ENCODE measurements at regions not wholly inside any gene's neighbourhood (a gene's known extent, or its start where the extent isn't known, plus 50 kb on each side); places are given as distances from the start of the nearest gene placed in this dataset.

- Histone ChIP-seq H3K36me3 (ENCODE audit: control insufficient read depth in 2 of 2, extremely low read depth in 1 of 2, insufficient read depth in 2 of 2, low read length in 2 of 2) (no peaks in the 10 kb centered on the region), H3K27me3 (ENCODE audit: control insufficient read depth, extremely low read depth, insufficient read depth, low read length) (no peaks in the 10 kb centered on the region), H3K4me1 (ENCODE audit: control insufficient read depth, extremely low read depth, insufficient read depth, low read length) (peaks cover 6% of the 10 kb centered on the region), H4K20me1 (ENCODE audit: control insufficient read depth, extremely low read depth, insufficient read depth, low read length) (no peaks in the 10 kb centered on the region), H3K4me3 (ENCODE audit: control insufficient read depth in 2 of 3, extremely low read depth in 1 of 3, insufficient read depth in 2 of 3, low read depth in 1 of 3, low read length in 3 of 3) (no peak overlapping the region), H3K79me2 (ENCODE audit: control insufficient read depth, insufficient read depth, low read length) (no peaks in the 10 kb centered on the region), H2AFZ (ENCODE audit: control insufficient read depth, low read length) (no peak overlapping the region), H3K9me1 (ENCODE audit: control insufficient read depth, extremely low read depth, insufficient read depth, low read length) (no peaks in the 10 kb centered on the region), H3K9ac (ENCODE audit: control insufficient read depth, extremely low read depth, insufficient read depth, low read length) (no peak overlapping the region), H3K4me2 (ENCODE audit: control insufficient read depth, extremely low read depth, insufficient read depth, low read depth, low read length) (no peak overlapping the region), H3K27ac (ENCODE audit: control insufficient read depth, insufficient read depth, low read length) (no peak overlapping the region), H3K9me3 (ENCODE audit: control insufficient read depth, low read depth, low read length) (no peaks in the 10 kb centered on the region)
- dilution Hi-C loops (cut with MboI; ENCODE audit: extremely low pct_ligation_motif_present, low sequenced_read_pairs) = no loop called here
- FAIRE-seq = no peak
- TF ChIP-seq, protein P1, sequence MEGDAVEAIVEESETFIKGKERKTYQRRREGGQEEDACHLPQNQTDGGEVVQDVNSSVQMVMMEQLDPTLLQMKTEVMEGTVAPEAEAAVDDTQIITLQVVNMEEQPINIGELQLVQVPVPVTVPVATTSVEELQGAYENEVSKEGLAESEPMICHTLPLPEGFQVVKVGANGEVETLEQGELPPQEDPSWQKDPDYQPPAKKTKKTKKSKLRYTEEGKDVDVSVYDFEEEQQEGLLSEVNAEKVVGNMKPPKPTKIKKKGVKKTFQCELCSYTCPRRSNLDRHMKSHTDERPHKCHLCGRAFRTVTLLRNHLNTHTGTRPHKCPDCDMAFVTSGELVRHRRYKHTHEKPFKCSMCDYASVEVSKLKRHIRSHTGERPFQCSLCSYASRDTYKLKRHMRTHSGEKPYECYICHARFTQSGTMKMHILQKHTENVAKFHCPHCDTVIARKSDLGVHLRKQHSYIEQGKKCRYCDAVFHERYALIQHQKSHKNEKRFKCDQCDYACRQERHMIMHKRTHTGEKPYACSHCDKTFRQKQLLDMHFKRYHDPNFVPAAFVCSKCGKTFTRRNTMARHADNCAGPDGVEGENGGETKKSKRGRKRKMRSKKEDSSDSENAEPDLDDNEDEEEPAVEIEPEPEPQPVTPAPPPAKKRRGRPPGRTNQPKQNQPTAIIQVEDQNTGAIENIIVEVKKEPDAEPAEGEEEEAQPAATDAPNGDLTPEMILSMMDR (optimal IDR thresholded peaks at IDR 0.05 in 1 of 3, IDR thresholded peaks at IDR 0.05 in 1 of 3, conservative IDR thresholded peaks at IDR 0.05 in 1 of 3; ENCODE audit: extremely low read depth in 1 of 3, insufficient read depth in 2 of 3, low read length in 3 of 3) = no peak
- no peak for TF ChIP-seq EZH2 (IDR thresholded peaks at IDR 0.05; ENCODE audit: low read length)
- no peak for DNase-seq (ENCODE audit: low read depth, low spot score)
Observed at GRCh38 chr14:23828616-23829015, 125.0 kb upstream of the DHRS4 start.

DNA sequence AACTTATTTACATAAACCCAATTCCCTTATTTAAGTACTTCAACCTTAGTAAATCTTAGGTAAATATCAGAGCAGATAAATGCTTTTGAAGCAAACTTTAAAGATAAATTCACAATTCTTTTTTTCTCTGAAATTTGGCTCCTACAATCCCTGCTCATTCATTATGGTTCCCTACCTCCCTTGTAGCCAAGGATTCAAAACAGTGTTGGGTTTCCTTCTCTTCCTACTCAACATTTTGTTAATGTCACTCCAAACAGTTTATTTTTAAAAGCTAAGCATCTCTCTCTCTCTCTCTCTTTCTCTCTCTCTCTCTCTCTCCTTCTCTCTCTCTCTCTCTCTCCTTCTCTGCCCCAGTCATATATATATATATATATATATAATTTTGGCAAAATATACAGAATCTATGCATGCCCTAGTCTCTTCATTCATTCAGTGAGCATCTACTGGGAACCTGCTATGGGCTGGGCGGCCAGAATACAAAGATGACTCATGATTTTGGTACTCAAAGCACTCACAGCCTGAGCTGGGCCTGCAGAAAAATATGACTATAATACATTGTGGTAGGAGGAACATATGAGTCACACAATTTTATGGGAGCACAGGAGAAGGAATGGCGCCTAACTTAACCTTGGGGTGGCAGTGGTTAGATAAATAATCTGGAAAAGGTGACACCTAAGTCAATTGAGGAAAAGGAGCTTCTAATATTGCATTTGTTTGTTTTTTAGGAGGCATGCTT is 123.7 kb upstream of the DHRS4 start:
- no peaks in the 10 kb centered on the region for H3K79me2 ChIP-seq (ENCODE audit: control insufficient read depth, insufficient read depth, low read length)
- H4K20me1 ChIP-seq (ENCODE audit: control insufficient read depth, extremely low read depth, insufficient read depth, low read length) = no peaks in the 10 kb centered on the region
- H3K9ac ChIP-seq (ENCODE audit: control insufficient read depth, extremely low read depth, insufficient read depth, low read length) = no peak overlapping the region
- no peak overlapping the region for H3K27ac ChIP-seq (ENCODE audit: control insufficient read depth, insufficient read depth, low read length)
- dilution Hi-C loops (cut with MboI; ENCODE audit: extremely low pct_ligation_motif_present, low sequenced_read_pairs) = no loop called here
- no peaks in the 10 kb centered on the region for H3K36me3 ChIP-seq (ENCODE audit: control insufficient read depth in 2 of 2, extremely low read depth in 1 of 2, insufficient read depth in 2 of 2, low read length in 2 of 2)
- no peaks in the 10 kb centered on the region for H3K27me3 ChIP-seq (ENCODE audit: control insufficient read depth, extremely low read depth, insufficient read depth, low read length)
- H3K4me1 ChIP-seq (ENCODE audit: control insufficient read depth, extremely low read depth, insufficient read depth, low read length) = peaks cover 6% of the 10 kb centered on the region
- H3K9me3 ChIP-seq (ENCODE audit: control insufficient read depth, low read depth, low read length) = no peaks in the 10 kb centered on the region
- no peaks in the 10 kb centered on the region for H3K9me1 ChIP-seq (ENCODE audit: control insufficient read depth, extremely low read depth, insufficient read depth, low read length)
- no peak overlapping the region for H3K4me2 ChIP-seq (ENCODE audit: control insufficient read depth, extremely low read depth, insufficient read depth, low read depth, low read length)
- H2AFZ ChIP-seq (ENCODE audit: control insufficient read depth, low read length) = no peak overlapping the region
- H3K4me3 ChIP-seq (ENCODE audit: control insufficient read depth in 2 of 3, extremely low read depth in 1 of 3, insufficient read depth in 2 of 3, low read depth in 1 of 3, low read length in 3 of 3) = no peak overlapping the region
- FAIRE-seq (peak; percentile 52), DNase-seq (ENCODE audit: low read depth, low spot score) (peak; percentile 73)
- TF ChIP-seq, protein P1 (optimal IDR thresholded peaks at IDR 0.05 in 1 of 3, IDR thresholded peaks at IDR 0.05 in 1 of 3, conservative IDR thresholded peaks at IDR 0.05 in 1 of 3; ENCODE audit: extremely low read depth in 1 of 3, insufficient read depth in 2 of 3, low read length in 3 of 3) = no peak
- no peak for TF ChIP-seq EZH2 (IDR thresholded peaks at IDR 0.05; ENCODE audit: low read length)
